Nephron progenitor cell (in vitro differentiated cells): ENCODE measurements at regions not wholly inside any gene's neighbourhood (a gene's known extent, or its start where the extent isn't known, plus 50 kb on each side); places are given as distances from the start of the nearest gene placed in this dataset.

Experiments
- DNase-seq: peaks from one replicate; pipeline ENCODE4 v3.0.0; 2021
- H3K27ac Mint-ChIP-seq: 2 replicates; pipeline ENCODE4 v1.8.0; 2021; ENCODE audit warnings: mild to moderate bottlenecking, moderate library complexity, mixed read lengths
- H3K27me3 Mint-ChIP-seq: 2 replicates; pipeline ENCODE4 v1.8.0; 2021; ENCODE audit warnings: mild to moderate bottlenecking, low read depth, mixed read lengths; ENCODE audit not compliant: poor library complexity
- H3K36me3 Mint-ChIP-seq: 2 replicates; pipeline ENCODE4 v1.8.0; 2021; ENCODE audit warnings: low read depth, mixed read lengths
- H3K4me1 Mint-ChIP-seq: 2 replicates; pipeline ENCODE4 v1.8.0; 2021; ENCODE audit warnings: mixed read lengths
- H3K4me3 Mint-ChIP-seq: 2 replicates; pipeline ENCODE4 v1.8.0; 2021; ENCODE audit warnings: mild to moderate bottlenecking, moderate library complexity, mixed read lengths
- H3K9me3 Mint-ChIP-seq: 2 replicates; pipeline ENCODE4 v1.8.0; 2021; ENCODE audit warnings: mild to moderate bottlenecking, moderate library complexity, mixed read lengths
- TF ChIP-seq, protein P1 (sequence below): fragments of 200-600 bp; sonication (generic); IDR thresholded peaks from 2 replicates; pipeline ENCODE4 v1.5.0; 2021; ENCODE audit warnings: antibody characterized with exemption

DNA sequence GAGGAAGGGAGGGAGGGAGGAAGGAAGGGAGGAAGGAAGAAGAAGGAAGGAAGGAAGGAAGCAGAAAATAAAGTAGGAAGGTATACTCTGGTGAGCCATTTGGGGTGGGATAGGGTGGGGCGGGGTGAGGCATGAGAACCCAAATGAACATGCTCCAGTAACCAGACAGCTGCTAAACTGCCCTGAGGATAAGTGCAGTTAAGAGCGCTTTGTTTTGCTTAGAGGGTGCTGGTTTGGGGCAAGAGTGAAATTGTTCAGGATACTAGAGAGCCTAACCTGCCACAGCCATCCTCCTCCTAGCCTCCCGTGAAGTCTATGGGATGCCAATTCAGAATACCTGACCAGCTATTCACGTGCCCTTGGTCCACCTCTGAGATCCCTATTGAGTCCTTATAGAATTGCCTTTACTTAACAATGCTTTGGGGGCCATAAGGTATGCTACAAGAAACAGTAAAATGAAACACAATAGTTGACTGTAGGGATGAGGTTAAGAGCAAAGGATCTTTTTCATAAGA lies 59.0 kb upstream of the ATF3 start:
- Mint-ChIP-seq H3K27ac (no peak overlapping the region), H3K4me3 (no peak overlapping the region), H3K4me1 (no peaks in the 10 kb centered on the region), H3K9me3 (no peaks in the 10 kb centered on the region), H3K36me3 (no peaks in the 10 kb centered on the region), H3K27me3 (peaks cover 9% of the 10 kb centered on the region)
- DNase-seq, result no peak
- TF ChIP-seq, protein P1, sequence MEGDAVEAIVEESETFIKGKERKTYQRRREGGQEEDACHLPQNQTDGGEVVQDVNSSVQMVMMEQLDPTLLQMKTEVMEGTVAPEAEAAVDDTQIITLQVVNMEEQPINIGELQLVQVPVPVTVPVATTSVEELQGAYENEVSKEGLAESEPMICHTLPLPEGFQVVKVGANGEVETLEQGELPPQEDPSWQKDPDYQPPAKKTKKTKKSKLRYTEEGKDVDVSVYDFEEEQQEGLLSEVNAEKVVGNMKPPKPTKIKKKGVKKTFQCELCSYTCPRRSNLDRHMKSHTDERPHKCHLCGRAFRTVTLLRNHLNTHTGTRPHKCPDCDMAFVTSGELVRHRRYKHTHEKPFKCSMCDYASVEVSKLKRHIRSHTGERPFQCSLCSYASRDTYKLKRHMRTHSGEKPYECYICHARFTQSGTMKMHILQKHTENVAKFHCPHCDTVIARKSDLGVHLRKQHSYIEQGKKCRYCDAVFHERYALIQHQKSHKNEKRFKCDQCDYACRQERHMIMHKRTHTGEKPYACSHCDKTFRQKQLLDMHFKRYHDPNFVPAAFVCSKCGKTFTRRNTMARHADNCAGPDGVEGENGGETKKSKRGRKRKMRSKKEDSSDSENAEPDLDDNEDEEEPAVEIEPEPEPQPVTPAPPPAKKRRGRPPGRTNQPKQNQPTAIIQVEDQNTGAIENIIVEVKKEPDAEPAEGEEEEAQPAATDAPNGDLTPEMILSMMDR, result no peak

DNA sequence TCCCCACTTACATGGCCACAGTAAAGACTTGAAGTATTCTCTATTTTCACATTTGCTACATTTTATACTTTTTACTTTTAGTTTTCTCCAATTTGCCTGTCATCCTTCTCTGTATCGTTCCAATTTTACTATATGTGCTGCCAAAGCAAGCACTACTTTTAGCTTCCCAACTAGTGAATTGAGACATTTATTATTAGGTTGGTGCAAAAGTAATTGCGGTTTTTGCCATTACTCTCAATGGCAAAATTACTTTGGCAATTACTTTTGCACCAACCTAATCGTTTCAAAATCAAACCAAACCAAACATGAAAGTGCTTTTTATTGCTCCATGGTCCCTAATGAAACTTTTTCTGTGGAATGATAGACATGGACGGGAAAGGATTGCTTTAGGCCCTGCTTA lies 56.6 kb upstream of the ATF3 start:
- H3K27ac Mint-ChIP-seq, result no peak overlapping the region
- H3K27me3 Mint-ChIP-seq, result peaks cover 14% of the 10 kb centered on the region
- no peaks in the 10 kb centered on the region for H3K9me3 Mint-ChIP-seq
- H3K36me3 Mint-ChIP-seq, result no peaks in the 10 kb centered on the region
- TF ChIP-seq, protein P1, result no peak
- DNase-seq, result no peak
- no peaks in the 10 kb centered on the region for H3K4me1 Mint-ChIP-seq
- no peak overlapping the region for H3K4me3 Mint-ChIP-seq

DNA sequence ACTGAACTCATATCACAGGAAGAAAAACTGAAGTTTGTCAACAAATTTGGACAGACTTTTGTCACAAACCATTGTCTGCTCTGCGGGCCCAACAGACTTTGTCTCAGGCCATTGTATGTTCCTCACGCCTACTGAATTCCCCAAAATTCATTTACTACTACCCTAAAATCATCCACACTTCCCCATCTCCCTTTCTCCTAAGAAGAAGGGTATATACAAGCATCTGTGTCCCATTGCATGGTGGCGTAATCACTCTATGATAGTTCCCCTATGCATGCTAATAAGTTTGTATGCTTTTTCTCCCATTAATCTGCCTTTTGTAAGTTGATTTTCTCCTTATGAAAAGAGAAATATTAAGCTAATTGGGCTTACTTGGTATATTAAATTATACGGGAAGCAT lies 54.9 kb upstream of the ATF3 start:
- Mint-ChIP-seq H3K27me3 (peaks cover 20% of the 10 kb centered on the region), H3K36me3 (no peaks in the 10 kb centered on the region), H3K4me1 (peaks cover 7% of the 10 kb centered on the region), H3K4me3 (no peak overlapping the region), H3K9me3 (no peaks in the 10 kb centered on the region), H3K27ac (no peak overlapping the region)
- no peak for DNase-seq
- TF ChIP-seq, protein P1, result no peak

DNA sequence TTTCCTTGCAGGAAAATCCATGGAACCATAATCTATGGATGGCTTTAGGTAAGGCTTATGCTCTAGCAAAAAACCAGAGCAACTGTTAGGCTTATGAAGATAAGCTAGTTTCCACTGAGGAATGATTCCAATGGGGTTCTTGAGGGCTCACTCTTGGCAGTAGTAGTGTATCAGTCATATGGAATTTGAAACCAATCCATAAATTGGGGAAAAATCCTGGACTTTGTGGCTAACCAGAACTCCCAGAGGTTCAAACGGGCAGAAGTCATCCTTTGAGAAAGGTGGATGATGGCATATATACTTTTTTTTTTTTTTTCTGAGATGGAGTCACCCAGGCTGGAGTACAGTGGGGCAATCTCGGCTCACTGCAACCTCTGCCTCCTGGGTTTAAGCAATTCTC lies 54.2 kb upstream of the ATF3 start:
- Mint-ChIP-seq H3K27ac (no peak overlapping the region), H3K36me3 (no peaks in the 10 kb centered on the region), H3K27me3 (peaks cover 21% of the 10 kb centered on the region), H3K4me3 (no peak overlapping the region), H3K4me1 (peaks cover 11% of the 10 kb centered on the region), H3K9me3 (no peaks in the 10 kb centered on the region)
- TF ChIP-seq, protein P1, result no peak
- no peak for DNase-seq

DNA sequence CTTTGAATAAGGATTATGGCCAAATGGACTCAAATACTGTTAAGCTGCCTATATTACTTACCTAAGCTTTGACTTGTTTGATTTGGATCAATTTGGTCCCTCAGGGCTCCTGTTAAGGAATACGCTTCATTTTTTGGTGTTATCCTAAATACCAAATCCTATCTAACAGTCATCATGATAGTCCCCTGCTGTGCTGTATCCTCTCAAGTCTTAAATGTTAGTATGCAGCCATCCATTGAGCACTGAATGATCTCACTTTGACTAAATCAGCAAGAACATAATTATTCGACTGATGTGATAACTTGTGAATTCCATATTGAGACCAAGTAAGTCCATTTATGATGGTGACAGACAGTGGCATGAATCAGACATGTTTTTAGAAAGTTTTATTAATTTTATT lies 53.1 kb upstream of the ATF3 start:
- peaks cover 11% of the 10 kb centered on the region for H3K4me1 Mint-ChIP-seq
- H3K9me3 Mint-ChIP-seq, result no peaks in the 10 kb centered on the region
- DNase-seq, result no peak
- peaks cover 16% of the 10 kb centered on the region for H3K27me3 Mint-ChIP-seq
- H3K36me3 Mint-ChIP-seq, result no peaks in the 10 kb centered on the region
- TF ChIP-seq, protein P1, result no peak
- no peak overlapping the region for H3K27ac Mint-ChIP-seq
- H3K4me3 Mint-ChIP-seq, result no peak overlapping the region

DNA sequence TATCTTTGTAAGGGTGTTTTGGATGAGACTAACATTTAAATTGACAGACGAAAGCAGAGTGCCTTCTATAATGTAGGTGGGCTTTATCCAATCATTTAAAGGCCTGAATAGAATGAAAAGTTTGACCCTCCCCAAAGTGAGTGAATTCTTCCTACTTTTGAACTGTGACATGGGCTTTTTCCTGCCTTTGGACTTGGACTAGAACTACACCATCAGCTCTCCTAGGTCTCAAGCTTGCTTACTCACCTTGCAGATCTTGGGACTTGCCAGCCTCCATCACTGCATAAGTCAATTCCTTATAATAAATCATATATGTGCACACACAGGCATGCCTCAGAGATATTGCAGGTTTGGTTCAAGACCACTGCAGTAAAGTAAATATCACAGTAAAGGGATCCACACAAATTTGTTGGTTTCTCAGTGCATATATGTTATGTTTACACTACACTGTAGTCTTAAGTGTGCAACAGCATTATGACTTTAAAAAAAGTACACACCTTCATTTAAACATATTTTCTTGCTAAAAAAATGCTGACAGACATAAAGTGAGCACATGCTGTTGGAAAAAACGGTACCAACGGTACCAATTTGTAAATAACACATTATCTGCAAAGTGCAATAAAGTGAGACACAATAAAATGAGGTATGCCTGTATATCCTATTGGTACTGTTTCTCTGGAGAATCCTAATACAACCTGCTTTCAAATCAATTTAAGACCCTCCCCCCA lies 51.6 kb upstream of the ATF3 start:
- no peaks in the 10 kb centered on the region for H3K36me3 Mint-ChIP-seq
- TF ChIP-seq, protein P1, result no peak
- no peak for DNase-seq
- H3K27ac Mint-ChIP-seq, result no peak overlapping the region
- H3K4me1 Mint-ChIP-seq, result peaks cover 11% of the 10 kb centered on the region
- H3K9me3 Mint-ChIP-seq, result no peaks in the 10 kb centered on the region
- H3K4me3 Mint-ChIP-seq, result no peak overlapping the region
- peaks cover 16% of the 10 kb centered on the region for H3K27me3 Mint-ChIP-seq
